Ishikawa (cell line): ENCODE measurements at regions not wholly inside any gene's neighbourhood (a gene's known extent, or its start where the extent isn't known, plus 50 kb on each side); places are given as distances from the start of the nearest gene placed in this dataset.

Experiments
- CEBPB ChIP-seq: IDR thresholded peaks from 2 replicates; pipeline ENCODE4 v1.6.1; 2012
- CREB1 ChIP-seq: IDR thresholded peaks from 2 replicates; pipeline ENCODE4 v1.6.1; 2012; ENCODE audit warnings: low read depth
- EGR1 ChIP-seq: IDR thresholded peaks from 2 replicates; pipeline ENCODE4 v1.6.1; 2012
- EP300 ChIP-seq: IDR thresholded peaks from 2 replicates; pipeline ENCODE4 v1.6.1; 2012; ENCODE audit warnings: borderline replicate concordance
- FOXM1 ChIP-seq: IDR thresholded peaks from 2 replicates; pipeline ENCODE4 v1.6.1; 2012; ENCODE audit warnings: low read depth, borderline replicate concordance
- NFIC ChIP-seq: IDR thresholded peaks from 2 replicates; pipeline ENCODE4 v1.6.1; 2012
- RAD21 ChIP-seq: IDR thresholded peaks from 2 replicates; pipeline ENCODE4 v1.6.1; 2012; ENCODE audit warnings: low read depth
- TAF1 ChIP-seq: IDR thresholded peaks from 2 replicates; pipeline ENCODE4 v1.6.1; 2012; ENCODE audit warnings: low read depth, mild to moderate bottlenecking
- TCF12 ChIP-seq: IDR thresholded peaks from 2 replicates; pipeline ENCODE4 v1.6.1; 2012; ENCODE audit warnings: low read depth
- TEAD4 ChIP-seq: IDR thresholded peaks from 2 replicates; pipeline ENCODE4 v1.6.1; 2012
- YY1 ChIP-seq: IDR thresholded peaks from 2 replicates; pipeline ENCODE4 v1.6.1; 2012; ENCODE audit warnings: low read depth
- ZBTB7A ChIP-seq: IDR thresholded peaks from 2 replicates; pipeline ENCODE4 v1.6.1; 2012; ENCODE audit warnings: low read depth
- TF ChIP-seq, protein P1 (sequence below): IDR thresholded peaks from 2 replicates; pipeline ENCODE4 v1.6.1; 2012
- TF ChIP-seq, protein P2 (sequence below): IDR thresholded peaks from 2 replicates; pipeline ENCODE4 v1.6.1; 2012; ENCODE audit warnings: low read depth, mild to moderate bottlenecking
- TF ChIP-seq, protein P3 (sequence below): IDR thresholded peaks from 2 replicates; pipeline ENCODE4 v1.6.1; 2012

DNA sequence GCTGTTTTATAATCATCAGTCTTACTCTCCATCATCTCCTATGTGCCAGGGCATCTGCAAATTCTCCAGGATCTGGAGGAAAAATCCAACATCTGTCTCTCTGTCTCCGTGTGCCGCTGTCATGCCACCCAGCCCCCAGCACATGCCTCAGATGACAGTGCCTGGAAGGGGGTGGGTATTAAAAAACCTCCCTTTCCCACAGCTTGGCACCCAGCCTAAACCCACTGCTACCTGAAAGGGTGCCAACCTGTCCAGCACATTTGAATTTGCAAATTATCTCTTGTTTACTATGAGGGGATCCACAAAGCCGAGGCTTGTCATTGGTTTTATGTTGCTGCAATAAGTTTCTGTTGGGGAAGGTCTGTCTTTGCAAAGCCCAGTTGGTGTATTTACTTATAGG, 73.1 kb downstream of the EMX2 start:
- TF ChIP-seq TEAD4 (no peak), EGR1 (no peak), YY1 (no peak), EP300 (no peak), FOXM1 (no peak), TCF12 (no peak), RAD21 (no peak), CEBPB (no peak), TAF1 (no peak), ZBTB7A (no peak)
- TF ChIP-seq, protein P1, sequence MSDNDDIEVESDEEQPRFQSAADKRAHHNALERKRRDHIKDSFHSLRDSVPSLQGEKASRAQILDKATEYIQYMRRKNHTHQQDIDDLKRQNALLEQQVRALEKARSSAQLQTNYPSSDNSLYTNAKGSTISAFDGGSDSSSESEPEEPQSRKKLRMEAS: no peak

DNA sequence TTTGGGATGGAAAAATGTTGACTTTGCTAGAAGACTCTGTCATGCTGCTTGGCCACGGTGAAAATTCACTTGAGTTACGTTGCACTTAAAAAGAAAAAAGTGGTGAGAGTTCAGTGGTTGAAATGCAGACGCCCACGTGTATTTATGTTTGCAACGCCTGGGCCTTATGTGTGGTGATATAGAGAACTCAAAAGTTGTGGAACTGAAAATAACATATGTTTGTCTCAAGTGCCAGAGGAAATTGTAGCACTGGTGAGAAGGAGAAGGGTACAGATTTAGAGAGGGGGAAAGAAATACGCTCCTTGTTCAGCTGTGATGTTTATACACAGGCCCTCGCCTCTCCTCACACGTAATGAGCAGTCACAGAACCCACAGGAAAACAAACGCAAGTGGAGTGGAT, 73.6 kb downstream of the EMX2 start:
- TF ChIP-seq CREB1: no peak
- no peak for TF ChIP-seq EP300
- no peak for TF ChIP-seq EGR1
- no peak for TF ChIP-seq TAF1
- no peak for TF ChIP-seq FOXM1
- TF ChIP-seq TEAD4: no peak
- TF ChIP-seq, protein P2, sequence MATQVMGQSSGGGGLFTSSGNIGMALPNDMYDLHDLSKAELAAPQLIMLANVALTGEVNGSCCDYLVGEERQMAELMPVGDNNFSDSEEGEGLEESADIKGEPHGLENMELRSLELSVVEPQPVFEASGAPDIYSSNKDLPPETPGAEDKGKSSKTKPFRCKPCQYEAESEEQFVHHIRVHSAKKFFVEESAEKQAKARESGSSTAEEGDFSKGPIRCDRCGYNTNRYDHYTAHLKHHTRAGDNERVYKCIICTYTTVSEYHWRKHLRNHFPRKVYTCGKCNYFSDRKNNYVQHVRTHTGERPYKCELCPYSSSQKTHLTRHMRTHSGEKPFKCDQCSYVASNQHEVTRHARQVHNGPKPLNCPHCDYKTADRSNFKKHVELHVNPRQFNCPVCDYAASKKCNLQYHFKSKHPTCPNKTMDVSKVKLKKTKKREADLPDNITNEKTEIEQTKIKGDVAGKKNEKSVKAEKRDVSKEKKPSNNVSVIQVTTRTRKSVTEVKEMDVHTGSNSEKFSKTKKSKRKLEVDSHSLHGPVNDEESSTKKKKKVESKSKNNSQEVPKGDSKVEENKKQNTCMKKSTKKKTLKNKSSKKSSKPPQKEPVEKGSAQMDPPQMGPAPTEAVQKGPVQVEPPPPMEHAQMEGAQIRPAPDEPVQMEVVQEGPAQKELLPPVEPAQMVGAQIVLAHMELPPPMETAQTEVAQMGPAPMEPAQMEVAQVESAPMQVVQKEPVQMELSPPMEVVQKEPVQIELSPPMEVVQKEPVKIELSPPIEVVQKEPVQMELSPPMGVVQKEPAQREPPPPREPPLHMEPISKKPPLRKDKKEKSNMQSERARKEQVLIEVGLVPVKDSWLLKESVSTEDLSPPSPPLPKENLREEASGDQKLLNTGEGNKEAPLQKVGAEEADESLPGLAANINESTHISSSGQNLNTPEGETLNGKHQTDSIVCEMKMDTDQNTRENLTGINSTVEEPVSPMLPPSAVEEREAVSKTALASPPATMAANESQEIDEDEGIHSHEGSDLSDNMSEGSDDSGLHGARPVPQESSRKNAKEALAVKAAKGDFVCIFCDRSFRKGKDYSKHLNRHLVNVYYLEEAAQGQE: no peak
- no peak for TF ChIP-seq TCF12
- no peak for TF ChIP-seq YY1
- TF ChIP-seq CEBPB: no peak
- TF ChIP-seq RAD21: no peak
- TF ChIP-seq, protein P3, sequence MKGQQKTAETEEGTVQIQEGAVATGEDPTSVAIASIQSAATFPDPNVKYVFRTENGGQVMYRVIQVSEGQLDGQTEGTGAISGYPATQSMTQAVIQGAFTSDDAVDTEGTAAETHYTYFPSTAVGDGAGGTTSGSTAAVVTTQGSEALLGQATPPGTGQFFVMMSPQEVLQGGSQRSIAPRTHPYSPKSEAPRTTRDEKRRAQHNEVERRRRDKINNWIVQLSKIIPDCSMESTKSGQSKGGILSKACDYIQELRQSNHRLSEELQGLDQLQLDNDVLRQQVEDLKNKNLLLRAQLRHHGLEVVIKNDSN: no peak
- no peak for TF ChIP-seq NFIC
- no peak for TF ChIP-seq ZBTB7A
- TF ChIP-seq, protein P1: no peak

GRCh38 chr10:117617086-117617485, 74.5 kb downstream of the EMX2 start:
- TF ChIP-seq FOXM1 (no peak), TEAD4 (no peak), CREB1 (no peak), NFIC (no peak), TAF1 (no peak), YY1 (no peak), TCF12 (no peak), RAD21 (no peak), ZBTB7A (no peak)
- TF ChIP-seq, protein P1: no peak
- TF ChIP-seq, protein P3: no peak

- TF ChIP-seq EP300 (no peak), ZBTB7A (no peak), TEAD4 (no peak), CEBPB (no peak), FOXM1 (no peak)
Observed at GRCh38 chr10:117617659-117618058, 75.1 kb downstream of the EMX2 start.

GRCh38 chr10:117619223-117619622, 76.7 kb downstream of the EMX2 start:
- TF ChIP-seq EP300 (no peak), CEBPB (peak; percentile 58; the same call in 1 of the 2 replicates)

GRCh38 chr10:117619707-117620405, 77.3 kb downstream of the EMX2 start:
- no peak for TF ChIP-seq FOXM1
- no peak for TF ChIP-seq YY1
- no peak for TF ChIP-seq TAF1
- TF ChIP-seq, protein P3: no peak
- TF ChIP-seq CEBPB: no peak
- TF ChIP-seq, protein P2: no peak
- no peak for TF ChIP-seq EGR1
- TF ChIP-seq RAD21: no peak
- no peak for TF ChIP-seq EP300
- no peak for TF ChIP-seq ZBTB7A
- no peak for TF ChIP-seq TCF12
- no peak for TF ChIP-seq NFIC
- TF ChIP-seq CREB1: no peak
